ENCODE measurements at regions not wholly inside any gene's neighbourhood (a gene's known extent, or its start where the extent isn't known, plus 50 kb on each side); places are given as distances from the start of the nearest gene placed in this dataset.
"Not testable (repeated sequence)": the region's sequence is repeated elsewhere in the genome, so short reads cannot be mapped to it uniquely, and the experiment has no call there.

DNA sequence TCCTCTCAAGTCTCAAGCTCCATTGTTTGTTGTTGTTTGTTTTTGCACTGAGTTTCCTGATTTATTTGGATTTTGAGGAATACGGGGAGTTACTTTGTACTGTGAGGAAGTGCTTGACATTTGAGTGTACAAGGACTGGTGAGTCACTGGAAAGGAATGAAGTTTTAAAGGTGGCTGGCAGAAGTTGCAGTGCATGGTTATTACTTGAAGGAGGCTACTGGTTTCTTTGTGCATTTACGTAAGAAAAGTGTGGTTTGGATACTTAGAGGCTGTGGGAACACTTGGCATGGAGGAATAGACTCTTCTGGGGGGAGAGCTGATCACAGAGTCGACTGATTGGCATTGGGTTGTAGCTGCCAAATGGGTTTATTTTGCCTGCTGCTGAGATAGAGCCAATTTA is 919.0 kb downstream of the TAF11L14 start:
- DNase-seq (ENCODE audit: low spot score): no peak

DNA sequence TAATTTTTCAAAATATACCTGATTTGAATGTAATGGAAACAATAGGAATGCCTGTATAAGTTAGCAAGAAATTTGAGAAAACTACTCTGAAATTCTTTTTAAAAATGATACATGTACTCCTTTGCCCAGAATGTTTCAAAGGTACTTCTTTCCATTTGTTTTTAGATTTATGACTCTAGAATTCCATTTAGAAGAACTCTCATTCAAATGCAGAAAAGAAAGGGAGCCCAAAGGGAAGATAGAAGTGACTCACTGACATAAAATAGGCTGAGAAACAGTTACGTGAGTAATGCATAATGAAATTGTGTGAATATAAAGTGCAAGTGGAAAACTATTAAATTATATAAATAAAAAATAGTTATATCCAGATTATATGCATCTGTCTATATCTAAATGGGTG is 926.3 kb downstream of the TAF11L14 start:
- DNase-seq (ENCODE audit: low spot score): no peak

DNA sequence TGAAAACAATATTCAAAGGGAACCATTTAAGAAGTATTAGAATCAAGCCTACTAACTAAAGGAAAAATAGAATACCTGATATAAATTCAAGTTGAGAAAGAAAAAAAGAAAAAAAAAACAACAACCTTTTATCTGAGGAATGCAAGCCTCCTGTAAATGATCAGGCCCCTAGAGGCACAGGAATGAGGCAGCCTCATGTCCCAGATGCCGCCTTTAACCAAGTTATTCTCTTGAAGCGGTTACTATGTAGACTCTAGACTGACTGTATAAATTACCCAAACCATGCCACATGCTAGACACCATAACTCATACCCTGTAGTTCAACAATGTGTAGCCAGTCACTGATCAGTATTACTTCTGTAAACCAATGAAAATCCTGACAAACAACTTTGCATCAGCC is 929.6 kb downstream of the TAF11L14 start:
- DNase-seq (ENCODE audit: low spot score): no peak

DNA sequence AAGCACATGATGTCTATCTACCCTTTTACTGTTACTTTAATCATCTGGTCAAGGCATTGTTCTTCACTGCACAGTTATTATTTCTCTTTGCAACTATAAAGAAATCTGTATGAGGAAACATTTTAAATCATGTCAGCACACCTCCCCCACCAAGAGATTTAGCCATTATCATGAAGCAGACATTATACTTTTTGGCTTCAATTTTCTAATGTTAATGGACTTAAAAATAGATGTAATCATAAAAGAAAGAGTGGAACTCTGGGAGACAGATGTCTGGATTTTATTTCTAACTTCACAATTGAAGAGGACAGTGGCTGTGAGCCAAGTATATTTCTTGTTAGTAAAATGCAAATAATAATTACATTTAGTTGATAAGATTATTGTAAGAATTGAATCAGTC is 932.4 kb downstream of the TAF11L14 start:
- DNase-seq (ENCODE audit: low spot score): no peak

DNA sequence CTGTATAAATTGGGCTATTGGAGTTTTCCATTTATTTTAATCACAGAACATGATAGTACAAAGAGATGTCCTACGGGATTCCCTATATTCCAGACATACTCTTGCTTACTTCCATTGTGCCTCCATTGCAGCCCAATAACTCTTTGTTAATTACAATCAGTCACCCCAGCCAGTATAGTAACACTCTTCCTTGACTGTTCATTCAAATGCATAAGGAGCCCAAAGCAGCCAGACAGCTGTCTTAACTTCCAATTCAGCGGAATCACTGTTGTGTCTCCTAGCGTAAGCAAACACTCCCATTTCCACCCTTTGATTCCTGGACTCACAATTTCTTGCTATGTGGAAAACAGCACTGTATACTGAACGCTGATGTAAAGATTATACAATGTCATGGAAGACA is 942.3 kb downstream of the TAF11L14 start:
- no peak for DNase-seq (ENCODE audit: low spot score)

DNA sequence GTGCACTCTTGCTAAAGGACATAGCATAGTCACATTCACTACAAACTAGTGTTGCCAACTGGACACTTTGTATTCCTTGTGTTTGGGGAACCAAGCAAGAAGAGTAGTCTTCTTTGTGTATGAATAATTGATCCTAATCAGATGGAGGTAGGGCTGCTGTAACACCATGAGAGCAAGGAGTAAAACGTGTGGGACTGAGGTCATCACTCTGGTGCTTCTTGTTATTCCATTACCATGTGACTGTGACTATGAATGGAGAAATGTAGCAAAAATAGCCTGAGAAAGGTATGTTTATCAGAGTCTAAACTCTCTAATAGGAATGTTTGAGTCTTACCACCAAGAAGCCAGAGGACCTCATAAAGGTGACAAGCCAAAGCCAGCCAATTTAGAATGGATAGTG is 966.9 kb downstream of the TAF11L14 start:
- no peak for DNase-seq (ENCODE audit: low spot score)

DNA sequence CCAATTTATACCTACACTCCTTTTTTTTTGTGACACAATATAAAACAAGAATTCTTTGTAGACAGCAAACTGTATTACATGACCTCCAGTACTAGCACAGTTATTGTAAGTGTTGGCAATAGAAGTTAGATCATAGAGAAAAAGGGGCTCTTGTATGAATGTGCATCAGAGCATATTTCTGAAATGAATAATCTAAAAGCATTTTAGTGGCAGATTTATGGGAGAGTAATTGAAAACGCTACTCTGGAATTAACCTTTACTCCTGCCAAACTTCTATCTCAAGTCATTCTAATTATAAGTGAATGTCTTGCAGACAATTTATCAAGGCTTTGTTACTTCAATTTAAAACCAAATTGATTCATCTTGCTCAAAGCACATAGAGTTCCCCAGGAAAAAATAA is 968.1 kb downstream of the TAF11L14 start:
- DNase-seq (ENCODE audit: low spot score): no peak

DNA sequence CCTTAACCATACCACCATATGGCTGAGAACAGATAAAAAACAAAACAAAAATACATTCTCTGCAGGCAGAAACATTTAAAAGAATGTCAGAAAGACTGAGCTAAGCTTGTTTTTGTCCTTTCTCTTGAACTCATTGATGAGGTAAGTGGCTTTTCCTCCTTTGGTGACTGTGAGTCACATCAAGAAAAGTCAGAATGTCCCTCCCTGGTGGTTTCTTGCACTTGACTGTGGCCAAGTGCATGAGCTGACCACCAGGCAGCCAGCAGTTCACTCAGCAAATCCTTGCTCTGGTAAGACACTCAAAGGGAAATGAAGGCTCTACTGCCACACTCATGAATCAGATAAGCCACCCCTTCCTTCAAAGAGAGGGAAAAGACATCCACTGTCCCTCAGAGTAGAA is 970.9 kb downstream of the TAF11L14 start:
- DNase-seq (ENCODE audit: low spot score): no peak

DNA sequence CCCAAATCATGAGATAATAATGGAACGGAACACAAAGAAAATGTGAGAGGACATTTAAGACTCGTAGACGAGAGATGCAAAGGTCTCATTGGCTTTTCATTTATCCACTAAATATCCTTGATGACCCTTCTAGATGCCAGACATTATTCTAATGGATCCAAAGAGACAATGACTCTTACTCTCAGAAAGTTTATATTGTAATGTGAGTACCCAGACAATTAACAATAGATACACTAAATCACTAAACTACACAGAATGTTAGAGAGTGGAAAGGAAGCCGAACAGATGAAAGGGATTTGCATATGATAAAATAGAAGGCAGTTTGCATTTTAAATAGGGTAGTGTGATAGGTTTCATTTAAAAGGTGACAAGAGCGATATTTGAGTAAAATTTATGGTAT is 973.3 kb downstream of the TAF11L14 start:
- no peak for DNase-seq (ENCODE audit: low spot score)

DNA sequence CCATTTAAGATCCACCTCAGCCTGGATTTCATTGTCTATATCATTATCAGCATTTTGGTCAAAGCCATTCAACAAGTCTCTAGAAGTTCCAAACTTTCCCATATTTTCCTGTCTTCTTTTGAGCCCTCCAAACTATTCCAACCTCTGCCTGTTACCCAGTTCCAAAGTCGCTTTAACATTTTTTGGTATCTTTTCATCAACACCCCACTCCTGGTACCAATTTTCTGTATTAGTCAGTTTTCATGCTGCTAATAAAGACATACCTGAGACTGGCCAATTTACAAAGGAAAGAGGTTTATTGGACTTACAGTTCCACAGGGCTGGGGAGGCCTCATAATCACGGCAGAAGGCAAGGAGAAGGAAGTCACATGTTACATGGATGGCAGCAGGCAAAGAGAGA is 982.9 kb downstream of the TAF11L14 start:
- DNase-seq (ENCODE audit: low spot score): not testable (repeated sequence)

DNA sequence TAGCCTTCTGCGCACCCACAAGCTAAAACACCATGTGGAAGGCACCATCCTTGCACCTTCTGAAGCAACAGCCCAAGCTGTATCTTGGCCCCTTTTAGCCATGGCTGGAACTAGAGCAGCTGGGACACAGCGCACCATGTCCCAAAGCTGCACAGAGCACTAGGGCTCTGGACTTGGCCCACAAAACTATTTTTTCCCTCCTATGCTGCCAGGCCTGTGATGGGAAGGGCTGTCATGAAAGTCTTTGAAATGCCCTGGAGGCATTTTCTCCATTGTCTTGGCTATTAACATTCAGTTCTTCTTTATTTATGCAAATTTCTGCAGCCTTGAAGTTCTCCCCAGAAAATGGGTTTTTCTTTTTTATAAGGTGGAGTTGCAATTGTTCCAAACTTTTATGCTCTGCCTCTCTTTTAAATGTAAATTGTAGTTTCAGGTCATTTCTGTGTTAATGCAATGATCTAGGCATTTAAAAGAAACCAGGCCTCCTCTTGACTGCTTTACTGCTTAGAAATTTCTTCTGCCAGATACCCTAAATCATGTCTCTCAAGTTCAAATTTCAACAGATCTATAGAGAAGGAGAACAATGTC is 996.3 kb downstream of the TAF11L14 start:
- no peak for DNase-seq (ENCODE audit: low spot score)

DNA sequence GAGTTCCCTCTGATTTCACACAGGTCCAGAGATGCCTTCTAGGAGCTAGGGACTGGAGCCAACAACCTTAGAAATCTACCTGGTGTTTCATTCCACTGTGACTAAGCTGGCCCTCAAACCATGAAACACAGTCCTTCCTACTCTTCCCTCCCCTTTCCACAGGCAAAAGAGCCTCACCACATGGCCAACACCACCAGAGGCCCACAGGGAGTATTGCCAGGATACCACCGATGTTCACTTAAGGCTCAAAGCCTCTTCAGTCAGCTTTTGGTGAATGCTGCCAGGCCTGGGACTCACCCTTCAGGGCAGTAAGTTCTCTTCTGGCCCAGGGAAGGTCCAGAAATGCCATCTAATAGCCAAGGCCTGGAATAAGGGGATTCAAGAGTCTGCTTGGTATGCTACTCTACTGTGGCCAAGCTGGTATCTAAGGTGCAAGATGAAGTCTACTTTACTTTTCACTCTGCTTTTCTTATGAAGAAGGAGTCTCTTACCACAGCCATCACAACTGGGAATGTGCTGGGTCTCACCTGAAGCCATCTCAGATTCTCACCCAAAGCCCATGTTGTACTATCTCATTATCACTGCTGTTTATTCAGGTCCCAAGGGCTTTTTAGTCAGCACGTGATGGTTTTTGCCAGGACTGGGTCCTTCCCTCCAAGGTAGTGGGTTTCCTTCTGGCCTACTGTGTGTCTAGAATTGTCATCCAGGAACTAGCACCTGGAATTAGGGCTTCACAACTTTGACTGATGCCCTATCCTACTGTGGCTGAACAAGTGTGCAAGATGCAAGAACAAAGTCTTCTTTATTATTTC is 1018.4 kb downstream of the TAF11L14 start:
- no peak for DNase-seq (ENCODE audit: low spot score)

DNA sequence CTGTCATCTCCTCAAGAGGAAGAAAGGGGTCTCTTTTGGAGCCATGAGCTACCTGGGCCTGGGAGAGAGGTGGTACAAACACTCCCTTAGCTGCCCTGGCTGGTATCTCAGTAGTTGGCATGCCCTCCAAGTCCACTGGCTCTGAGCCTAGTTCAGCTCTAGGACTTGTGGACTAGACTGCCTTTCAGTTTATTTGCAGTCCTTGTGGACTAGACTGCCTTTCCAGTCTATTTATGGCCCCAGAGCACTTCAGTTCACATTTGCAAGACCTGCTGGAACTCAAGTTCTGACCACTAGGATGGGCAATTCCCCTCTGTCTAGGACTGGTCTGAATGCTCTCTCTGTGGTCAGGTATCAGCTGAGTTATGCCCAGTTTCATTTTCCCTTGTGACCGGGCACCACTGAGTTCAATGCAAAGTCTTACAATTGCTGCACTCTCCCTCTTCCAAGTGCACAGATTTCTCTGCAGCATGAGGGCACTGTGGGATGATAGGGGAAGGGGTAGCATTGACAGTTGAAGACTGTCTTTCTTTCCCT is 1019.0 kb downstream of the TAF11L14 start:
- DNase-seq (ENCODE audit: low spot score): no peak

DNA sequence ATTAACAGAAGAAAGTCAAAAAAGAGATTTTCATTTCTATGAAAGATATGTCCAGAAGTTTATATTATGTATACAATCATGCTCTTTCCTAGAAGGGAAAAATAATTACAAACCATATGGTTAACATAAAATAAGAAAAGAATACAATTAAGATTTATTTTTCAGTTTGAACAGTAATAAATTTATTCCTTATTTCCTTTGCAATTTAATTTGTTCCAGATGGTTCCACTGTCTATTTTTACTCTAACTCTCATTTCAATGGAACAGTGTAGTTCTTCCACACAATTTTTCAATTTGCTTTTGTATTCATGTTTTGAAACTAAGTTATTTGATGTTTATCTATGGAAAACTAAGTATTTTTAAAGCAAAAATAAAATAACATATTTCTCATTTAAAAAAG is 1026.3 kb downstream of the TAF11L14 start:
- DNase-seq (ENCODE audit: low spot score): no peak

DNA sequence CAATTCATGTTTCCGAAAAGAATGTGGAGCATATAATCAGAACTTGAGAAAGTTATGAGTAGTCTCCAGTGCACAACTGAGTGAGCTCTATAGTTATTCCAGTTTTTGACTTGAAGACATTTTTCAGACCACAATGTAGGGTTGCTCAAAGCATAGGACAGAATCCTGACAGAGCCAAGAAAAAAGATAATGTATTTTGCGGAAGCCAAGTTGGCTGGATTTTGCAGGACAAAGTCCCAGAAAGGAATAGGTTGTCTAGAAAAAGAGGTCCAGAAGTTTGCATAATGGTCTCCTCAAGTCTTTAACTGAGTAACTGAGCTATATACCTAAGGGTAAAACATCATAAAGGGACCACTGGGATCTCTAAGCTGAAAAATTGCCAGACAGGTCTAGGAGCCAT is 1028.0 kb downstream of the TAF11L14 start:
- DNase-seq (ENCODE audit: low spot score): no peak

DNA sequence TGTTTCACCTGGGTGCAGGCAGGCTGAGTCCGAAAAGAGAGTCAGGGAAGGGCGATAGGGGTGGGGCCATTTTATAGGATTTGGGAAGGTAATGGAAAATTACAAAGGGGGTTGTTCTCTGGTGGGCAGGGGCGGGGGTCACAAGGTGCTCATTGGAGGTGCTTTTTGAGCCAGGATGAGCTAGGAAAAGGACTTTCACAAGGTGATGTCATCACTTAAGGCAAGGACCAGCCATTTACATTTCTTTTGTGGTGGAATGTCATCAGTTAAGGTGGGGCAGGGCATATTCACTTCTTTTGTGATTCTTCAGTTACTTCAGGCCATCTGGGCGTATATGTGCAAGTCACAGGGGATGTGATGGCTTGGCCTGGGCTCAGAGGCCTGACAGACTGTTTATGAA is 1040.0 kb downstream of the TAF11L14 start:
- DNase-seq (ENCODE audit: low spot score): not testable (repeated sequence)

DNA sequence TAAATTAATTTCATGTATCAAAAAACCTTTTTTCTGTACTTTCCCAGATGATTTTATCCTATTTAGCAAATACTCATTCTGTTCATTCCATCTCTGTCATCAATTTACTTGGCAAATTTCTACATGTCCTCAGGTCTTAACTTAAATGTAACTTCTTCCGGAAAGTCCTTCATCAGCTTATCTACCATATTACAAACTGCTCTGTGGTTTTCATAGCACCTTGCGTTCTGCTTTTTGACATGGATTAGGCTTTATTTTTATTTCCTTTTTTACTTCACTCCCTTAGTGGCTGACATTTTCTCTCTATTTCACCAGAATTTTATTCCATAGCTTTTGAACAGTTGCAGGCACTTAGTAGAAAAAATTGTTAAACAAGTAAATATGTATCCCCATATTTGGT is 1040.8 kb downstream of the TAF11L14 start:
- no peak for DNase-seq (ENCODE audit: low spot score)

DNA sequence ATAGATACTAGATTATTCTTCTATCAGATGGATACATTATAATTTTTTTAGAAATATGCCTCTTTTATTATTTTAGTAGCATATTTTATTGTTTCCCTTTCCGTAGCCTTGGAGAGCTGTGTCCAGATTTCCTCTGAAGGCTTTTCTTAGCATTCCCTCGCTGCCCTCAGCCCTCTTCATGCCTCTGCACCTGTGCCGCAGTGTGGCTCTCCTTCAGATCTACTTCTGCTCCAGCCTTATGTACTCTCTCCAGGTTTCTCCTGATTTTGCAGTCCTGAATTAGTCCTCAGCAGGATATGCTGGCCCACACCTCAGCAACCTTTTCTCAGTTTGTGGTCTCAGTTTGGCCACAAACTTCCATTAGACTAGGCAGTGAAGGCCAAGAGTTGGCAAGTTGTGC is 1052.0 kb downstream of the TAF11L14 start:
- DNase-seq (ENCODE audit: low spot score): no peak

DNA sequence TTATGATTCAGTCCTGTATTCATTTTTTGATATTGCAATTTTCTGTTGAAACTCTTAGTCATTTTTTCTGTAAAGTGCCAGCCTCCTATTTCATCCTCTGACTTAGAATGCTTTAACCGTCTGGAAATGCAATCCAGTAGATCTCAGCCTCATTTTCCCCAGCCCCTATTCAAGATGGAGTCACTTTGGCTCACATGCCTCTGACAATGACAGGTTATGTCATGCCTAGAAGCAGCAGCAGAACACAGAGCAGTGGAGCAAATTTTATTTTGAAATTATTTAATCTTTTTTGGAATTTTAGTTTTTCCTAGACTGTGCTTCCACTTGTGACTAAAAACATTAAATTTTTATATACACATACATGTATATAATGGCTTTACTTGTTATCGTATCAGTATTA is 1053.2 kb downstream of the TAF11L14 start:
- no peak for DNase-seq (ENCODE audit: low spot score)

DNA sequence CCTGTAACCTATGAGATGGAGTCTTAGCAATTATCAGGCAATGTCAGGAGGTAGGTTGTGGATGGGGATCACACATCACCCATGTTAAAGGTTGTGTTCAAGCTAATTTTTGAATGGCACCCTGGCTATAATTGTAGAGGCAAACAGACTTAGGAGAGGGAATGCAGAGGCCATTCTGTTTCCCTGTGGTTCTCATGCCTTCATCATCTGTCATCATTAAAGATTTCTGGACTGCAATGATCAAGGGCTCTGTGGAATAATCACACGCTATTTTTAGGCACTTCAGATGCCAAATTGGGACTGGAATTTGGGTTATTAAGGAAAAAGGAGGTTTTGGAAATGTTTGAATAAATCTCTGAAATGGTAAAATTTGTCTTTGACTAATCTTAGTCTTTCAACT is 1065.4 kb downstream of the TAF11L14 start:
- DNase-seq (ENCODE audit: low spot score): no peak

DNA sequence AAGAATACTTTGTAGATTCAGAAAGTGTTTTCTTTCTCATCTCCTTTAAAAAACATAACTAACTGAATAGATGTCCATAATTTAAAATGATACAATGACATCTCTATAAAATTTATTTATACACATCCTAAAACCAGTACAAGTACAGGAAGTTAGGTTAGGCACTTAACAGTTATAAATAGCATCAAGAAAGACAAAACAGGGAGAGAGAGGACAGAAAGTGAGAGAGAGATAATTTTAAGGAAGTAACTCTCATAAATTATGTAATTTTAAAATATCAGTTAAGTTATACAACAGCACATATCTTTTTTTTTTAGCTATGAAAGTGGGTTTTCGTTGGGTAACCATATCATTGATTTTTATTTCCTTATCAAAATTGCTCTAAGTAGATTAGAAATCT is 1068.6 kb downstream of the TAF11L14 start:
- DNase-seq (ENCODE audit: low spot score): no peak

DNA sequence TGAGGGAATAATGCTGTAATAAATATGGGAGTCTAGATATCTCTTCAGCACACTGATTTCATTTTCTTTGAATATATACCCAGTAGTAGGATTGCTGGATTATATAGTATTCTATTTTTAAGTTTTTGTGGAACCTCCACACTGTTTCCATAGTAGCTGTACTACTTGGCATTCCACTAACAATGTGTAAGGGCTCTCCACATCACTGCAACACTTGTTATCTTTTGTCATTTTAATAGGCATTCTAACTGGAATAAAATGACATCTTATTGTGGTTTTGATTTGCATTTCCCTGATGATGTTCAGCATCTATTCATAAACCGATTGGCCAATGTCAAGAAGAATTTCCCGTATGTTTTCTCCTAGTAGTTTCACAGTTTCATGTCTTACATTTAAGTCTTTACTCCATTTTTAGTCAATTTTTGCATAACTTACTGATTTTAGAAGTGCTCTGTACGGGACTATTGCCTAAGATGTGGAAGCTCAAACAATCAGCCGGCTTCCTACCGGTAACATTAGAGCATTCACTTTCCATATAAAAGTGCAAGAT is 1078.8 kb downstream of the TAF11L14 start:
- no peak for DNase-seq (ENCODE audit: low spot score)

DNA sequence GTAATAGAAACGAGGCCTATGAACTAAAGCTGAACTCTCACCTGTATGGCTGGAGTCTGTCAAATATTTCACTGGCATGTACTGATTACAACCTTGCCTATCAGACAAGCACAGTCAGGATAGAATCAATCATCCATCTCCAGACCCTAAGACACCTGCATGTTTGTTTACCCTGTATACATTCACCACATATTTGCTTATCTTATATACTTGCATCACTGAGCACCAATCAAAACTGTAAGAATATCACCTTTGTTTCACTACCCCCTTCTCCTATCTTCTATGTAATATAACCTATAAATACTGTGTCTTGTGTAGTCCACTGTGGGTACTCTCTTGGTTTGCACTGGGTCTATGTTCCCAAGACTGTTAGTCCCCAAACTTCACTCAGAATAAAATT is 1085.7 kb downstream of the TAF11L14 start:
- peak; percentile 7 for DNase-seq (ENCODE audit: low spot score)

Measured in NAMALWA (cell line).